B cell (primary cell): ENCODE measurements at regions not wholly inside any gene's neighbourhood (a gene's known extent, or its start where the extent isn't known, plus 50 kb on each side); places are given as distances from the start of the nearest gene placed in this dataset.

ENCODE experiments used
- EZH2 ChIP-seq: IDR thresholded peaks from 2 replicates; pipeline ENCODE4 v1.6.1; 2012; ENCODE audit warnings: borderline replicate concordance, low read depth, mild to moderate bottlenecking, moderate library complexity, low read length; ENCODE audit not compliant: insufficient read depth, poor library complexity, severe bottlenecking
- TF ChIP-seq, protein P1 (sequence below): fragments of 200-600 bp; IDR thresholded peaks from one replicate; pipeline ENCODE4 v1.8.0; 2022; ENCODE audit warnings: antibody characterized with exemption, mild to moderate bottlenecking

GRCh38 chr5:160904591-160904990, 52.6 kb upstream of the ATP10B start:
- TF ChIP-seq EZH2: no peak
- TF ChIP-seq, protein P1, sequence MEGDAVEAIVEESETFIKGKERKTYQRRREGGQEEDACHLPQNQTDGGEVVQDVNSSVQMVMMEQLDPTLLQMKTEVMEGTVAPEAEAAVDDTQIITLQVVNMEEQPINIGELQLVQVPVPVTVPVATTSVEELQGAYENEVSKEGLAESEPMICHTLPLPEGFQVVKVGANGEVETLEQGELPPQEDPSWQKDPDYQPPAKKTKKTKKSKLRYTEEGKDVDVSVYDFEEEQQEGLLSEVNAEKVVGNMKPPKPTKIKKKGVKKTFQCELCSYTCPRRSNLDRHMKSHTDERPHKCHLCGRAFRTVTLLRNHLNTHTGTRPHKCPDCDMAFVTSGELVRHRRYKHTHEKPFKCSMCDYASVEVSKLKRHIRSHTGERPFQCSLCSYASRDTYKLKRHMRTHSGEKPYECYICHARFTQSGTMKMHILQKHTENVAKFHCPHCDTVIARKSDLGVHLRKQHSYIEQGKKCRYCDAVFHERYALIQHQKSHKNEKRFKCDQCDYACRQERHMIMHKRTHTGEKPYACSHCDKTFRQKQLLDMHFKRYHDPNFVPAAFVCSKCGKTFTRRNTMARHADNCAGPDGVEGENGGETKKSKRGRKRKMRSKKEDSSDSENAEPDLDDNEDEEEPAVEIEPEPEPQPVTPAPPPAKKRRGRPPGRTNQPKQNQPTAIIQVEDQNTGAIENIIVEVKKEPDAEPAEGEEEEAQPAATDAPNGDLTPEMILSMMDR: no peak
